Neuronal stem cell (in vitro differentiated cells): ENCODE measurements at regions not wholly inside any gene's neighbourhood (a gene's known extent, or its start where the extent isn't known, plus 50 kb on each side); places are given as distances from the start of the nearest gene placed in this dataset.

Source experiments
- DNase-seq: peaks from one replicate; pipeline ENCODE4 v3.0.0-alpha.2; 2013; ENCODE audit warnings: low spot score
- H2AFZ ChIP-seq: one replicate; pipeline ENCODE4 v1.6.1; 2013; ENCODE audit warnings: mild to moderate bottlenecking, low read length, inconsistent platforms
- H2AK5ac ChIP-seq: 2 replicates; pipeline ENCODE4 v1.6.1; 2013; ENCODE audit warnings: low read depth, mild to moderate bottlenecking, inconsistent platforms, low read length, moderate library complexity, mixed read lengths
- H2BK120ac ChIP-seq: 2 replicates; pipeline ENCODE4 v1.6.1; 2013; ENCODE audit warnings: low read depth, mild to moderate bottlenecking, inconsistent platforms, low read length, moderate library complexity, mixed read lengths
- H2BK12ac ChIP-seq: one replicate; pipeline ENCODE4 v1.6.1; 2013; ENCODE audit warnings: low read length, inconsistent platforms
- H2BK15ac ChIP-seq: 2 replicates; pipeline ENCODE4 v1.6.1; 2013; ENCODE audit warnings: mild to moderate bottlenecking, low read length, inconsistent platforms, mixed read lengths
- H2BK5ac ChIP-seq: one replicate; pipeline ENCODE4 v1.6.1; 2013; ENCODE audit warnings: inconsistent platforms, mild to moderate bottlenecking, low read length, moderate library complexity
- H3K14ac ChIP-seq: one replicate; pipeline ENCODE4 v1.6.1; 2013; ENCODE audit warnings: low read length, inconsistent platforms
- H3K18ac ChIP-seq: 2 replicates; pipeline ENCODE4 v1.6.1; 2013; ENCODE audit warnings: low read length, inconsistent platforms
- H3K23ac ChIP-seq: 2 replicates; pipeline ENCODE4 v1.6.1; 2013; ENCODE audit warnings: low read depth, mild to moderate bottlenecking, mixed read lengths, low read length, inconsistent platforms; ENCODE audit not compliant: poor library complexity
- H3K27ac ChIP-seq: replicated peaks from 3 replicates; pipeline ENCODE4 v1.5.1; 2013; ENCODE audit warnings: low read length, inconsistent platforms
- H3K27me3 ChIP-seq, 3 experiments: 2 replicates each; pipeline ENCODE4 v1.6.1; 2013; ENCODE audit warnings: low read length in 3 of 3, mild to moderate bottlenecking in 2 of 3, inconsistent platforms in 1 of 3, low read depth in 1 of 3, mixed read lengths in 1 of 3, moderate library complexity in 1 of 3; ENCODE audit not compliant: control insufficient read depth in 3 of 3, insufficient read depth in 3 of 3
- H3K36me3 ChIP-seq, 2 donors: replicated peaks in 1 of 2; 2 replicates each; pipeline ENCODE4 v1.6.1; 2013; ENCODE audit warnings: low read length in 2 of 2; ENCODE audit not compliant: control insufficient read depth in 2 of 2, insufficient read depth in 2 of 2
- H3K4ac ChIP-seq: 2 replicates; pipeline ENCODE4 v1.6.1; 2013; ENCODE audit warnings: inconsistent platforms, mild to moderate bottlenecking, low read length, moderate library complexity
- H3K4me1 ChIP-seq, 2 donors: 1 replicate in 1 of 2; 2 replicates in 1 of 2; pipeline ENCODE4 v1.6.1; 2013; ENCODE audit warnings: low read length in 2 of 2, low read depth in 1 of 2; ENCODE audit not compliant: control insufficient read depth in 2 of 2, insufficient read depth in 1 of 2
- H3K4me2 ChIP-seq: one replicate; pipeline ENCODE4 v1.6.1; 2013; ENCODE audit warnings: mild to moderate bottlenecking, low read length, inconsistent platforms; ENCODE audit not compliant: insufficient read depth, poor library complexity, severe bottlenecking
- H3K4me3 ChIP-seq, 2 donors: 2 replicates each; pipeline ENCODE4 v1.5.1; 2013; ENCODE audit warnings: low read length in 2 of 2, mild to moderate bottlenecking in 2 of 2, inconsistent platforms in 1 of 2, moderate library complexity in 1 of 2
- H3K79me1 ChIP-seq: one replicate; pipeline ENCODE4 v1.6.1; 2013; ENCODE audit warnings: low read depth, mild to moderate bottlenecking, inconsistent platforms, low read length, moderate library complexity
- H3K9ac ChIP-seq: one replicate; pipeline ENCODE4 v1.6.1; 2013; ENCODE audit warnings: mild to moderate bottlenecking, low read depth, low read length, inconsistent platforms; ENCODE audit not compliant: poor library complexity
- H3K9me3 ChIP-seq, 2 donors: replicated peaks in 1 of 2; 2 replicates each; pipeline versions ENCODE3 to v1.6.1; 2013; ENCODE audit warnings: low read length in 2 of 2, mild to moderate bottlenecking in 2 of 2, inconsistent platforms in 1 of 2, low read depth in 1 of 2, mixed read lengths in 1 of 2, moderate library complexity in 1 of 2; ENCODE audit not compliant: control insufficient read depth in 2 of 2, insufficient read depth in 1 of 2
- H4K8ac ChIP-seq: one replicate; pipeline ENCODE4 v1.6.1; 2013; ENCODE audit warnings: low read depth, mild to moderate bottlenecking, inconsistent platforms, low read length, moderate library complexity
- H4K91ac ChIP-seq: one replicate; pipeline ENCODE4 v1.6.1; 2013; ENCODE audit warnings: low read length, low read depth, mild to moderate bottlenecking, inconsistent platforms; ENCODE audit not compliant: poor library complexity
- WGBS, 2 donors: extraction: QIAGEN DNeasy Blood & Tissue Kit; methylation state at CpG; one replicate each; pipeline ENCODE4 v1.1.7; 2013; ENCODE audit warnings: missing lambda C conversion rate in 2 of 2, mixed read lengths in 1 of 2; ENCODE audit not compliant: insufficient read length in 2 of 2, insufficient replicate concordance in 1 of 2; ENCODE audit errors: extremely low coverage in 2 of 2; 5-methylcytosine and 5-hydroxymethylcytosine counted together

DNA sequence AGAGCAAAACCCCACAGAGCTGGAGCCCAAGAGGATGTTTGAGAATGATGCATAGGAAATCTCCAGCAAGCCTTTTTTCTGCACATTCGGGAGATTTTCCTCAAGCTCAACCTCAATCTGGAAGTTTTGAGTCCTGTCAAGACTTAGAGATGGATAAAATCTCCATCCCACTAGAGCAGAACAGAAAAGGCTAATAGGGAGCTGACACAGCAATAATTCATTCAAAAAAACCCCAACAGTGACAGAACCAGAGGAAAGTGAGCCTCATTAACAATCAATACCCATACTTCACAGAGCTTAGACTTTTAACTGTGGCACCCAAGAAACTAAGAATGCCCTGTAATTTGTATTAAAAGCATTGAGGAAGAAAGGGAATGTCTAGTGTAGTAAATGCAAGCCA is 115.9 kb upstream of the BDNF start:
- H2BK5ac ChIP-seq = no peak overlapping the region
- H3K9me3 ChIP-seq = no peaks in the 10 kb centered on the region
- DNase-seq = no peak
- no peak overlapping the region for H3K27ac ChIP-seq
- H4K91ac ChIP-seq = no peak overlapping the region
- H3K79me1 ChIP-seq = no peaks in the 10 kb centered on the region
- H3K27me3 ChIP-seq = no peaks in the 10 kb centered on the region
- H3K4me3 ChIP-seq = no peak overlapping the region
- no peak overlapping the region for H3K4me2 ChIP-seq
- H3K14ac ChIP-seq = no peak overlapping the region
- H2BK15ac ChIP-seq = no peak overlapping the region
- no peak overlapping the region for H4K8ac ChIP-seq
- no peak overlapping the region for H2BK120ac ChIP-seq
- no peak overlapping the region for H2AFZ ChIP-seq
- H3K4ac ChIP-seq = no peak overlapping the region
- no peak overlapping the region for H2BK12ac ChIP-seq
- H3K18ac ChIP-seq = no peak overlapping the region
- no peak overlapping the region for H3K9ac ChIP-seq
- no peak overlapping the region for H3K23ac ChIP-seq
- no peak overlapping the region for H2AK5ac ChIP-seq
- no CpG with 5 or more reads among the region's 1 CpG for WGBS, 2 donors
- H3K36me3 ChIP-seq = no peaks in the 10 kb centered on the region
- H3K4me1 ChIP-seq = peaks cover 0 to 3% of the 10 kb centered on the region in 2 donors

DNA sequence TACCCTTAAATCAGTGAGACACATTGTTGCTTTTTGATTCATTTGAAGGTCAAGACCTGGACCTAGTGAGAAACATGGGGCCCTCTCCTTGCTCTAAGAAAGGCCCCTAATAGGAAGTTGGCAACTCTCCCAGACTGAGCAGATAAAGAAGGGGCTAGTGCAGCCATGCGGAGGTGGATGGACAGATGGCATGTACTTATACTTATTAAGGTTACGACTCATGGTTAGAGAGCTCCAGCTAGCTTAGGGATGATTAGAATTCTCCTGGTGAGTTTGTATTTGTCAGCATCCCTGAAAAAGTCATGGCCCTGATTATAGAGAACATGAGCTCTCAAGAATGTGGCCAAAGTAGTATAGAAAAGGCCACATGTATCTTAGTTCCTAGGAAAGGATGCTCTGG is 112.1 kb upstream of the BDNF start:
- no peak overlapping the region for H3K4ac ChIP-seq
- no peaks in the 10 kb centered on the region for H3K27me3 ChIP-seq
- H3K36me3 ChIP-seq = no peaks in the 10 kb centered on the region
- no CpG with 5 or more reads among the region's 2 CpGs for WGBS, 2 donors
- H4K8ac ChIP-seq = no peak overlapping the region
- H3K23ac ChIP-seq = no peak overlapping the region
- no peak overlapping the region for H3K27ac ChIP-seq
- no peak overlapping the region for H2AK5ac ChIP-seq
- H2BK120ac ChIP-seq = no peak overlapping the region
- no peaks in the 10 kb centered on the region for H3K4me1 ChIP-seq
- no peak overlapping the region for H2BK15ac ChIP-seq
- no peak overlapping the region for H3K14ac ChIP-seq
- no peak overlapping the region for H2BK12ac ChIP-seq
- H3K4me2 ChIP-seq = no peak overlapping the region
- DNase-seq = no peak
- H2AFZ ChIP-seq = no peak overlapping the region
- no peak overlapping the region for H3K18ac ChIP-seq
- H4K91ac ChIP-seq = no peak overlapping the region
- no peak overlapping the region for H3K4me3 ChIP-seq
- no peak overlapping the region for H2BK5ac ChIP-seq
- H3K9ac ChIP-seq = no peak overlapping the region
- H3K9me3 ChIP-seq = no peaks in the 10 kb centered on the region
- no peaks in the 10 kb centered on the region for H3K79me1 ChIP-seq

DNA sequence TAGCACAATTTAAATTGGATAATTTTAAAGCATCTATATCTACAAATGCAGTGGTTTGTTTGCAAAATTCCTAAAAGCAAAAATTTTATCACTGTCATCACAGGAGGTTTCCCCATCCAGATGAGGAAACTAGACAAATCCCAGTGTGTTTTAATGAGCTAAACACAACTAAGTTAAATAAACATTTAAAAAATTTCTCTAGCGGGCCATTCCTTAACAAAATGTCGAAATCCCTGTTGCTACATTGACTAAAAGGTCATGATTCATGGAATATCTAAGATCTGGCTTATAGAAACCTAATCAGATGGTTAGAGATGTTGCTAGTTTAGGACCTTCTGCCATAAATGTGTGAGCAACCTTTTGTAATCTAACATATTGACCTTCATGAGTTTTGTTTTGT is 107.3 kb upstream of the BDNF start:
- Histone ChIP-seq H3K4me2 (no peak overlapping the region), H2BK12ac (no peak overlapping the region), H3K4me1 (no peaks in the 10 kb centered on the region), H3K18ac (no peak overlapping the region), H3K36me3 (no peaks in the 10 kb centered on the region), H3K9me3 (no peaks in the 10 kb centered on the region), H3K27me3 (no peaks in the 10 kb centered on the region), H4K8ac (no peak overlapping the region), H2AK5ac (no peak overlapping the region), H4K91ac (no peak overlapping the region), H3K23ac (no peak overlapping the region), H3K79me1 (no peaks in the 10 kb centered on the region), H2BK5ac (no peak overlapping the region), H3K27ac (no peak overlapping the region), H3K14ac (no peak overlapping the region), H3K4me3 (no peak overlapping the region), H3K4ac (no peak overlapping the region), H2AFZ (no peak overlapping the region), H3K9ac (no peak overlapping the region), H2BK15ac (no peak overlapping the region), H2BK120ac (no peak overlapping the region)
- no peak for DNase-seq
- WGBS, 2 donors = no CpG with 5 or more reads among the region's 2 CpGs

DNA sequence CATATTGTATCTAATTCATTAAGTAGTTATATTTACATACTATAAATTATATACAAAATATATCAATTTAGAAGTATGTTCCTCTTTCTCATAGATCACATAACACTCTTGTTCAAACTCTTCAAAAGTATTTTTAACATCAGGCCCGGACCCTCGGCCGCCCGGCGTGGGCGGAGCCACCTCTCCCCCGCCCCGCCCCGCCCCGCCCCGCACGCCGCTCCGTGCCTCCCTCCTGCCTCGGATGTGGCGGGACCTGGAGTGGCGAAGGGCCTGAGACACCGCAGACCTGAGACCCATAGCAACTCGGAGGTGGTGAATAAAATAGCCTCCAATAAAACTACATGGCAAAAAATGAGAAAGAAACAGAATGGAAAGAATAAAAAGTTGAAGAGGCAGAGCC is 105.9 kb upstream of the BDNF start:
- H3K36me3 ChIP-seq = no peaks in the 10 kb centered on the region
- H3K27ac ChIP-seq = no peak overlapping the region
- H3K9ac ChIP-seq = no peak overlapping the region
- no peaks in the 10 kb centered on the region for H3K79me1 ChIP-seq
- H3K4me1 ChIP-seq = no peaks in the 10 kb centered on the region
- no peak overlapping the region for H2BK120ac ChIP-seq
- no peak overlapping the region for H3K4me2 ChIP-seq
- no peak overlapping the region for H3K14ac ChIP-seq
- no peak overlapping the region for H2BK12ac ChIP-seq
- H2BK5ac ChIP-seq = no peak overlapping the region
- no peak overlapping the region for H3K18ac ChIP-seq
- no peaks in the 10 kb centered on the region for H3K9me3 ChIP-seq
- H4K8ac ChIP-seq = no peak overlapping the region
- DNase-seq = no peak
- no peak overlapping the region for H3K23ac ChIP-seq
- H2BK15ac ChIP-seq = no peak overlapping the region
- H3K4me3 ChIP-seq = no peak overlapping the region
- no peak overlapping the region for H2AFZ ChIP-seq
- no CpG with 5 or more reads among the region's 19 CpGs for WGBS, 2 donors
- no peak overlapping the region for H2AK5ac ChIP-seq
- no peak overlapping the region for H4K91ac ChIP-seq
- no peak overlapping the region for H3K4ac ChIP-seq
- H3K27me3 ChIP-seq = no peaks in the 10 kb centered on the region
